ENCODE measurements at regions not wholly inside any gene's neighbourhood (a gene's known extent, or its start where the extent isn't known, plus 50 kb on each side); places are given as distances from the start of the nearest gene placed in this dataset.
"Not testable (repeated sequence)": the region's sequence is repeated elsewhere in the genome, so short reads cannot be mapped to it uniquely, and the experiment has no call there.

GRCh38 chr12:29899212-29899931, 115.6 kb upstream of the TMTC1 start:
- Histone ChIP-seq H3K4me3 (no peak overlapping the region), H3K36me3 (no peaks in the 10 kb centered on the region), H3K27me3 (no peaks in the 10 kb centered on the region), H3K27ac (no peak overlapping the region), H3K4me1 (no peaks in the 10 kb centered on the region), H3K9me3 (no peaks in the 10 kb centered on the region)
- WGBS, result 92% methylated on average over 2 of the region's 2 CpGs
- no peak for DNase-seq (ENCODE audit: low spot score in 2 of 2)
- no peak for TF ChIP-seq POLR2AphosphoS5 (IDR thresholded peaks at IDR 0.05)
- no peak for TF ChIP-seq POLR2A (IDR thresholded peaks at IDR 0.05)
- TF ChIP-seq EP300 (IDR thresholded peaks at IDR 0.05), result no peak

GRCh38 chr12:29895966-29896365, 112.2 kb upstream of the TMTC1 start:
- WGBS, result 85% methylated on average over 3 of the region's 3 CpGs
- no peak overlapping the region for H3K27ac ChIP-seq
- H3K4me1 ChIP-seq, result no peaks in the 10 kb centered on the region
- no peak for TF ChIP-seq POLR2AphosphoS5 (IDR thresholded peaks at IDR 0.05)
- no peak for TF ChIP-seq CTCF (IDR thresholded peaks at IDR 0.05)
- TF ChIP-seq EP300 (IDR thresholded peaks at IDR 0.05), result no peak
- TF ChIP-seq POLR2A (IDR thresholded peaks at IDR 0.05), result no peak
- DNase-seq (ENCODE audit: low spot score in 2 of 2), result no peak
- no peaks in the 10 kb centered on the region for H3K27me3 ChIP-seq
- H3K9me3 ChIP-seq, result no peaks in the 10 kb centered on the region
- no peak overlapping the region for H3K4me3 ChIP-seq
- no peaks in the 10 kb centered on the region for H3K36me3 ChIP-seq

GRCh38 chr12:29893002-29893401, 109.3 kb upstream of the TMTC1 start:
- no peaks in the 10 kb centered on the region for H3K4me1 ChIP-seq
- no peak overlapping the region for H3K4me3 ChIP-seq
- H3K27me3 ChIP-seq, result no peaks in the 10 kb centered on the region
- DNase-seq (ENCODE audit: low spot score in 2 of 2), result no peak
- no peak overlapping the region for H3K27ac ChIP-seq
- 76% methylated on average over 3 of the region's 3 CpGs for WGBS
- H3K9me3 ChIP-seq, result no peaks in the 10 kb centered on the region
- no peak for TF ChIP-seq POLR2A (IDR thresholded peaks at IDR 0.05)
- no peak for TF ChIP-seq POLR2AphosphoS5 (IDR thresholded peaks at IDR 0.05)
- TF ChIP-seq EP300 (IDR thresholded peaks at IDR 0.05), result no peak
- TF ChIP-seq CTCF (IDR thresholded peaks at IDR 0.05), result no peak
- H3K36me3 ChIP-seq, result no peaks in the 10 kb centered on the region

GRCh38 chr12:29891792-29892191, 108.0 kb upstream of the TMTC1 start:
- 57% methylated on average over 3 of the region's 3 CpGs for WGBS
- H3K27me3 ChIP-seq, result no peaks in the 10 kb centered on the region
- no peak overlapping the region for H3K27ac ChIP-seq
- no peaks in the 10 kb centered on the region for H3K9me3 ChIP-seq
- no peak for DNase-seq (ENCODE audit: low spot score in 2 of 2)
- H3K36me3 ChIP-seq, result no peaks in the 10 kb centered on the region
- H3K4me1 ChIP-seq, result no peaks in the 10 kb centered on the region
- no peak overlapping the region for H3K4me3 ChIP-seq
- no peak for TF ChIP-seq POLR2AphosphoS5 (IDR thresholded peaks at IDR 0.05)
- no peak for TF ChIP-seq POLR2A (IDR thresholded peaks at IDR 0.05)
- no peak for TF ChIP-seq CTCF (IDR thresholded peaks at IDR 0.05)
- no peak for TF ChIP-seq EP300 (IDR thresholded peaks at IDR 0.05)

GRCh38 chr12:29889737-29890136, 106.0 kb upstream of the TMTC1 start:
- Histone ChIP-seq H3K4me3 (no peak overlapping the region), H3K27me3 (no peaks in the 10 kb centered on the region), H3K36me3 (no peaks in the 10 kb centered on the region), H3K9me3 (no peaks in the 10 kb centered on the region), H3K27ac (no peak overlapping the region), H3K4me1 (no peaks in the 10 kb centered on the region)
- DNase-seq (ENCODE audit: low spot score in 2 of 2), result no peak
- TF ChIP-seq POLR2A (IDR thresholded peaks at IDR 0.05) (no peak), CTCF (IDR thresholded peaks at IDR 0.05) (peak in 1 of 2 donors; percentile 28)
- 56% methylated on average over 5 of the region's 5 CpGs for WGBS

- no peak overlapping the region for H3K4me3 ChIP-seq
- WGBS, result 96% methylated on average over 13 of the region's 21 CpGs
- no peaks in the 10 kb centered on the region for H3K9me3 ChIP-seq
- DNase-seq (ENCODE audit: low spot score in 2 of 2), result no peak
- H3K27me3 ChIP-seq, result no peaks in the 10 kb centered on the region
- no peaks in the 10 kb centered on the region for H3K4me1 ChIP-seq
- no peak for TF ChIP-seq POLR2A (IDR thresholded peaks at IDR 0.05)
- no peak for TF ChIP-seq CTCF (IDR thresholded peaks at IDR 0.05)
- no peak for TF ChIP-seq EP300 (IDR thresholded peaks at IDR 0.05)
- no peak for TF ChIP-seq POLR2AphosphoS5 (IDR thresholded peaks at IDR 0.05)
- no peak overlapping the region for H3K27ac ChIP-seq
- no peaks in the 10 kb centered on the region for H3K36me3 ChIP-seq
Observed at GRCh38 chr12:29888777-29889176, 105.0 kb upstream of the TMTC1 start.

GRCh38 chr12:29884957-29885356, 101.2 kb upstream of the TMTC1 start:
- DNase-seq (ENCODE audit: low spot score in 2 of 2); H3K9me3 ChIP-seq; H3K27ac ChIP-seq; H3K27me3 ChIP-seq; H3K4me3 ChIP-seq; H3K4me1 ChIP-seq; H3K36me3 ChIP-seq: not testable (repeated sequence)
- WGBS, result 52% methylated on average over 4 of the region's 4 CpGs

Data from suprapubic skin (tissue), 4 donors.